Adrenal gland (tissue), 9 donors: ENCODE measurements at regions not wholly inside any gene's neighbourhood (a gene's known extent, or its start where the extent isn't known, plus 50 kb on each side); places are given as distances from the start of the nearest gene placed in this dataset.

ENCODE experiments used
- DNase-seq, 7 donors: peaks; one replicate each; pipeline ENCODE4 v3.0.0-alpha.2; 2019 to 2020
- H3K27ac ChIP-seq, 5 donors: fragments of 200-600 bp; sonication (generic) in 4 of 5; 1 replicate in 3 of 5; 2 replicates in 2 of 5; pipeline versions ENCODE4 v1.5.1 to v1.8.0; 2016 to 2020; ENCODE audit warnings: mild to moderate bottlenecking in 1 of 5
- H3K27me3 ChIP-seq: fragments of 200-600 bp; 2 replicates; pipeline ENCODE4 v1.8.0; 2021
- H3K36me3 ChIP-seq, 2 donors: fragments of 200-600 bp; replicated peaks in 1 of 2; 1 replicate in 1 of 2; 2 replicates in 1 of 2; pipeline versions ENCODE4 v1.5.1 to v1.8.0; 2018 to 2022
- H3K4me1 ChIP-seq, 2 donors: fragments of 200-600 bp; replicated peaks in 1 of 2; 1 replicate in 1 of 2; 2 replicates in 1 of 2; pipeline versions ENCODE4 v1.5.1 to v1.8.0; 2018 to 2021
- H3K4me3 ChIP-seq, 4 donors: fragments of 200-600 bp; sonication (generic) in 3 of 4; one replicate each; pipeline ENCODE4 v1.5.1; 2016 to 2018
- H3K9me3 ChIP-seq, 3 donors: fragments of 200-600 bp; sonication (generic) in 1 of 3; replicated peaks in 1 of 3; 1 replicate in 2 of 3; 2 replicates in 1 of 3; pipeline versions ENCODE4 v1.5.1 to v1.8.0; 2016 to 2021
- POLR2A ChIP-seq, 2 donors: fragments of 450-650 bp; IDR thresholded peaks; one replicate each; pipeline ENCODE4 v1.6.1; 2017; ENCODE audit warnings: antibody characterized with exemption in 2 of 2, mild to moderate bottlenecking in 2 of 2, moderate library complexity in 1 of 2
- WGBS, 4 donors: extraction: QIAGEN DNeasy Blood & Tissue Kit in 2 of 4; methylation state at CpG; one replicate each; pipeline versions ENCODE4 v1.1.5 to v1.1.7; 2013 to 2017; 5-methylcytosine and 5-hydroxymethylcytosine counted together
- intact Hi-C, 2 donors: fragments of 100-400 bp; cut with DNase I; formaldehyde crosslinking; loops; one replicate each; pipeline versions ENCODE4 v1.14.1 to v1.15.0; 2022 to 2023
- TF ChIP-seq, protein P1 (sequence below), 6 experiments: fragments of 450-650 bp in 4 of 6; fragments of 200-600 bp in 2 of 6; sonication (generic) in 1 of 6; IDR thresholded peaks; 1 replicate in 5 of 6; 2 replicates in 1 of 6; pipeline versions ENCODE4 v1.5.1 to v1.8.0; 2016 to 2021; ENCODE audit warnings: antibody characterized with exemption in 6 of 6, mild to moderate bottlenecking in 2 of 6, moderate library complexity in 1 of 6
- donor health status: healthy with polysubstance abuse.
- donor health status: Bipolar disorder and iron deficiency.
- donor health status: DM: yes; HTN: yes; CAD: no.
- donor health status: DM: no; HTN: no; CAD: no.
- donor health status: DM: no; HTN: no; CAD: no.

DNA sequence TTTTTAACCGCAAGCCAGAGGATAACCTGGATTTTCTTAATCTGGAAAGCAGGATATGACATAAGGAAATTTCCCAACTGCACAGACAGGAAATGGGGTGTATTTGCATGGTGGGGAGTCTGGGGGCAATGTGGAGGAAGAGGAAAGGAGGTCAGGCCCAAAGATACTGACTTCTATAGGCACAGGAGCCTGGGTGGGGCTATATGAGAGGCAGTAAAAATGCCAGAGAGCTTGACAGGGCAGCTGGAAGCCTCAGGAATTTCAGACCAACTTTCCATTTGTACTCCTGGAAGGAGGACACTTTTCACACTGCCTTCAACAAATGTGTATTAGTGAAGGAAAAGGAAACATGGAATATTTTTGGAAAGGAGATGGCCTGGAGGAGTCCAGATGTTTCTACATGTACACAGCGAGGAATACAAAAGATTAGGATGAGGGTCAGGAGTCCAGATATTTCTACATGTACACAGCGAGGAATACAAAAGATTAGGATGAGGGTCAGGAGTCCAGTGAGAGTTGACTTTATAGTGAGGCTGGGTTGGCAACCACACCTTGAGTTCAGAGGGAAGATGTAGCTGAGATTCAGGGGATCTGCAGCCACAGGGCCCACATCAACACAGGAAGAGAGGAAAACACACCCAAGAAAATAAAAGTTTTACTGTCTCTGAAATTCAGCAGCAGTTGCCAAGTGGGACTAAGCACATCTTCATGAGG lies 111.9 kb upstream of the PTPRG start:
- Histone ChIP-seq H3K27me3 (no peaks in the 10 kb centered on the region), H3K27ac (no peak overlapping the region), H3K36me3 (no peaks in the 10 kb centered on the region), H3K4me1 (no peaks in the 10 kb centered on the region), H3K9me3 (peaks cover 0 to 4% (median 0%) of the 10 kb centered on the region in 3 donors), H3K4me3 (no peak overlapping the region)
- no peak for DNase-seq
- WGBS, 4 donors: 78 to 94% (median 85%) methylated on average over 3 of the region's 3 CpGs
- no peak for TF ChIP-seq POLR2A (IDR thresholded peaks at IDR 0.05)
- TF ChIP-seq, protein P1, sequence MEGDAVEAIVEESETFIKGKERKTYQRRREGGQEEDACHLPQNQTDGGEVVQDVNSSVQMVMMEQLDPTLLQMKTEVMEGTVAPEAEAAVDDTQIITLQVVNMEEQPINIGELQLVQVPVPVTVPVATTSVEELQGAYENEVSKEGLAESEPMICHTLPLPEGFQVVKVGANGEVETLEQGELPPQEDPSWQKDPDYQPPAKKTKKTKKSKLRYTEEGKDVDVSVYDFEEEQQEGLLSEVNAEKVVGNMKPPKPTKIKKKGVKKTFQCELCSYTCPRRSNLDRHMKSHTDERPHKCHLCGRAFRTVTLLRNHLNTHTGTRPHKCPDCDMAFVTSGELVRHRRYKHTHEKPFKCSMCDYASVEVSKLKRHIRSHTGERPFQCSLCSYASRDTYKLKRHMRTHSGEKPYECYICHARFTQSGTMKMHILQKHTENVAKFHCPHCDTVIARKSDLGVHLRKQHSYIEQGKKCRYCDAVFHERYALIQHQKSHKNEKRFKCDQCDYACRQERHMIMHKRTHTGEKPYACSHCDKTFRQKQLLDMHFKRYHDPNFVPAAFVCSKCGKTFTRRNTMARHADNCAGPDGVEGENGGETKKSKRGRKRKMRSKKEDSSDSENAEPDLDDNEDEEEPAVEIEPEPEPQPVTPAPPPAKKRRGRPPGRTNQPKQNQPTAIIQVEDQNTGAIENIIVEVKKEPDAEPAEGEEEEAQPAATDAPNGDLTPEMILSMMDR (IDR thresholded peaks at IDR 0.05): no peak
- intact Hi-C loops: no loop called here

DNA sequence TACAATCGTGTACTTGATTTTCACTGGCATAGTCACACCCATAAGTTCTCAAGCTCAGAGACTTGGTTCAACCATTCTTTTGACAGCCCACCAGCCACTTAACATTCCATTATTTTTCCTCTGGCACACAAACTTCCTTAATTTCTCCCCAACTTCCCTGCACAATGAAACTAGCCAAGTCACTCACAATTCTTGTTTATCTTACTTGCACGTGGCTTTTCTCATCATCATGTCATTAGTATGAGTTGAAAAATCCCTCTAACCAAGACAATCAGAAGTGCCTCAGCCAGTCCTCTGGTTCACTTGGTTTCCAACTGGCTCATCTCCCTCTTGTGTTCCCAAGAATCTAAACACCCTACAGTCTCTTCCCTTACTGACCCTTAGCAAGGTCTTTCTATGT lies 110.5 kb upstream of the PTPRG start:
- 47 to 55% (median 52%) methylated on average over 2 of the region's 2 CpGs for WGBS, 4 donors
- TF ChIP-seq, protein P1 (IDR thresholded peaks at IDR 0.05): no peak
- no peak for TF ChIP-seq POLR2A (IDR thresholded peaks at IDR 0.05)
- no peak overlapping the region for H3K27ac ChIP-seq
- peaks cover 0 to 4% (median 0%) of the 10 kb centered on the region in 3 donors for H3K9me3 ChIP-seq
- H3K4me1 ChIP-seq: no peaks in the 10 kb centered on the region
- DNase-seq: no peak
- H3K27me3 ChIP-seq: no peaks in the 10 kb centered on the region
- intact Hi-C loops: no loop called here
- H3K4me3 ChIP-seq: no peak overlapping the region
- no peaks in the 10 kb centered on the region for H3K36me3 ChIP-seq

DNA sequence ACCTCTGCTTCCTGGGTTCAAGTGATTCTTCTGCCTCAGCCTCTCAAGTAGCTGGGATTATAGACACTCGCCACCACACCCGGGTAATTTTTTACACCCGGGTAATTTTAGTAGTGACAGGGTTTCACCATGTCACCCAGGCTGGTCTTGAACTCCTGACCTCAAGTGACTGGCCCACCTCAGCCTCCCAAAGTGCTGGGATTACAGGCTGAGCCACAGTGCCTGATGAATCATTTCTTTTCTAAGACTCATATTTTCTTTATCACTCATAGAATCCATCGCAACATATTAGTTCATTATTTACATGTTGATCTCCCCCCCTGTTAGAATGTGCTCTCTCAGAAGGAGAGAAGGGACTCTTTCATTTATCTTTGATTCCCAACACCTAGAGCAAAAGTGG lies 109.5 kb upstream of the PTPRG start:
- Histone ChIP-seq H3K9me3 (peaks cover 0 to 4% (median 0%) of the 10 kb centered on the region in 3 donors), H3K4me1 (no peaks in the 10 kb centered on the region), H3K4me3 (no peak overlapping the region), H3K27ac (no peak overlapping the region), H3K36me3 (no peaks in the 10 kb centered on the region), H3K27me3 (no peaks in the 10 kb centered on the region)
- intact Hi-C loops: no loop called here
- no peak for DNase-seq
- WGBS, 4 donors: 82 to 98% (median 90%) methylated on average over 3 to 4 of the region's 4 CpGs
- TF ChIP-seq POLR2A (IDR thresholded peaks at IDR 0.05): no peak
- TF ChIP-seq, protein P1 (IDR thresholded peaks at IDR 0.05): no peak

DNA sequence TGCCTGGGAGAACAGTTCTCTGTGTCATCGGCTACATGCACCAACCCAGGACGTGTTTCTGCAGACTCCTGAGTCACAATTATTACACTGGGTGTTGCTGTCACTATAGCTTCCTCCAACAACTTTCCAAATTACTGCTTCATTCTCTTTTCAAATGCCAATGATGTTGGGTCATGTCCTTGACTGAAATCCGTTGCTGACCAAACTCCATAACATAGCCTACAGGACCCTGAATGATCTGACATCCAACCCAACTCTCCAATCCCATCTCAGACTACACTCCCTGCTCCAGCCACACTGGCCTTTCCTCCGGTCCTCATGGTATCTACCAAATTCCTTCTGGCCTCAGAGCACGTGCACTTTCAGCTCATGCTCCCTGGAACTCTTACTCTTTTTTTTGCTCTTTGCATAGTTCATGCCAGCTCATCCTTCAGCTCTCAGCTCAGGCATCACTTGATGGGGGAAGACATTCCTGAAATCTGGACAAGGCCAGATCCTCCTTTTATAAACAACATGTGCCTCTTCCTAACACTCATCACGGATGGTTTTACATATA lies 108.8 kb upstream of the PTPRG start:
- Histone ChIP-seq H3K27ac (no peak overlapping the region), H3K4me1 (no peaks in the 10 kb centered on the region), H3K4me3 (no peak overlapping the region), H3K27me3 (no peaks in the 10 kb centered on the region), H3K9me3 (peaks cover 0 to 4% (median 0%) of the 10 kb centered on the region in 3 donors), H3K36me3 (no peaks in the 10 kb centered on the region)
- intact Hi-C loops: no loop called here
- no peak for DNase-seq
- WGBS, 4 donors: 79 to 82% (median 80%) methylated on average over 6 of the region's 6 CpGs
- TF ChIP-seq, protein P1 (IDR thresholded peaks at IDR 0.05): no peak
- TF ChIP-seq POLR2A (IDR thresholded peaks at IDR 0.05): no peak
